HG02642 (cell line): ENCODE measurements at regions not wholly inside any gene's neighbourhood (a gene's known extent, or its start where the extent isn't known, plus 50 kb on each side); places are given as distances from the start of the nearest gene placed in this dataset.
"Not testable (repeated sequence)": the region's sequence is repeated elsewhere in the genome, so short reads cannot be mapped to it uniquely, and the experiment has no call there.

ENCODE experiments used
- ATAC-seq: cut with Tn5 transposase; IDR thresholded peaks from one replicate; pipeline ENCODE4 v1.9.1; 2021; ENCODE audit warnings: mild to moderate bottlenecking; ENCODE audit not compliant: unreplicated experiment, poor library complexity

- no peak for ATAC-seq
Measured at GRCh38 chr14:49050822-49051221, 535.4 kb downstream of the RPS29 start.

DNA sequence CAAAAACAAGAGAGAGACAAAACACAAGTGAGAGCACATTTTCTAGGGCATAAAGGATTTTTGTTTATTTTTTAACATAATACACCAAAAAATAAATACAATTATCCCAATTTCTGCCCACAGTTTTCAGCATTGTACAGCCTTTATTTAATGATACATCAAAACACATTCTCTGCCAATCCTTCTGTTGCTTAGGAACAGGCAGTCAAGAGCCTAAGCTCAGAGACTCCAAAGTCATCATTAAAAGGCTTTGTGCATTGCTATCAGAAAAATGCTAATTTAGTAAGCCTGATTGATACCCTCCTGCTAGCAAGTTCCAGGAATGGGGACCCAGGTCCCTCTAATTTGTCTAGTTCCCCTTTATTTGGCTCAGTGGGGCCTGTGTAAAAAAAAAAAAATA, 536.5 kb downstream of the RPS29 start:
- ATAC-seq = no peak

DNA sequence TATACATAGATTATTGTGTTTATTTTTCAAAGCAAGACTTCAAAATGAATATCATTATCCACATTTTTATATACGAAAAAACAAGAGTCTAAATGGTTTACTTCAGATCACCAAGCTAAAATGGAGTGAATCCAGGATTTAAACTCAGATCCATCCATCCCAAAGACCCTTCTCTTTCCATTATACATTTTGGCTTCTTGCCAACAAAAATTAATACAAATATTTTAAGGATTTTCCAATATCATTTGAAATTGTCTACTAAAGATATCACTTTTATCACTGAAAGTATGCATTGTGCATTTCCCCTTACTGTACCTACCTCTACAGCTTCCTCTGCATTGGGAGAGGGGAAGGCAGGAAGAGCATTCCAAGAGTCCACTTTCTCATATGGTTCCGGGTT, 541.2 kb downstream of the RPS29 start:
- no peak for ATAC-seq

DNA sequence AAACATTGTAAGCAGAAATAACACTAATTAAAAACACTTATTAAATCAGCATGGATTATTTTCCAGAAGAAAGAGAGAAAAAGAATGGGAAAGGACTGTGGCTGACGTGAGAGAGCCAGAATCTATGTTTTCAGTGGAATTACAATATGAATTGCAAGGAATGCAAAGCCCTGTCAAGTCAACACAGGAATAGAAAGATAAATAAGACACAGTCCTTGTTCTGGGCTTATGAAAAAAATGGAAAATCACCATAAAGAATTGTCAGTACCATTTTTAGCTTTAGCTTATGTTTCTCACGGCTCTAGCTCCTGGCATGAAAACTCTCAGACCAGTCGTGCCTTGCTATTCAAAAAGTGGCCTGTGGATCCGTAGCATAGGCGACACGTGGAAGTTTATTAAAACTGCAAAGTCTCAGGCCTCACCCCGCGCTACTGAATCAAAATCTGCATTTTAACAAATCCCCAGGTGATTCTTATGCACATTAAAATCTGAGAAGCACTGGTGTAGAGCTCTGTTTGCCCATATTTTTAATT, 549.1 kb downstream of the RPS29 start:
- no peak for ATAC-seq

DNA sequence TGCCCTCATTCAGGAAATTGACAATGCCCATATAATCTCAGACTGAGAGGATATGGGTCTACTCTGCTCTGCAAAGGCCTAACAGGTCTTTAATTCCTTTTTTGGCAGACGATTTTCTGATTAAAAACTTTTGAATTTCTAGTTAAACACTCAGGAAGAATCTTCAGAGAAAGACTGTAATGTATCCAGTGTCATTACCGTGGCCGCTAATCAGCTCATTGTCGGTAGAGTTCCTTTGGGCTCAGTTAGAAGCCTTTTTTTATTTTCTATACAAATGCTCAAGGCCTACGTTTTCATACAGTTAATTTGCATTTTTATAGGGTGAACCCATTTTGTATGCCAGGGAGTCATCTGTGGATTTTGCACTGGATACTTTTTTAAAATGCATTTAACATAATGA, 549.9 kb downstream of the RPS29 start:
- ATAC-seq = no peak

- no peak for ATAC-seq
Measured at GRCh38 chr14:49033131-49033530, 553.0 kb downstream of the RPS29 start.

DNA sequence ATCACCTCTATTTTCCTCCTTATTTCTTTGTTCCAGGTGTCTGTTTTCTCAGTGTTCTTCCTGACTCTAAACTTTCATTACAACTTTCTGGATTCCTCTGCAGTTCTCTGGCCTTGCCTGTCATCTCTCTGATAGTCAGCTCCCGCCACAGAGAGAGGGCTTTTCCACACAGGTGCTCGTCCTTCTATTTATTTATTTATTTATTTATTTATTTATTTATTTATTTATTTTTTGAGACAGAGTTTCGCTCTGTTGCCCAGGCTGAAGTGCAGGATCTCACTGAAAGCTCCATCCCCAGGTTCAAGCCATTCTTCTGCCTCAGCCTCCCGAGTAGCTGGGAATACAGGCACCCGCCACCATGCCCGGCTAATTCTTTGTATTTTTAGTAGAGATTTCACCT, 554.5 kb downstream of the RPS29 start:
- ATAC-seq = not testable (repeated sequence)

- ATAC-seq = peak; percentile 71
Measured at GRCh38 chr14:49019467-49020115, 566.6 kb downstream of the RPS29 start.

GRCh38 chr14:49017447-49017846, 568.7 kb downstream of the RPS29 start:
- no peak for ATAC-seq

GRCh38 chr14:49016381-49016780, 569.8 kb downstream of the RPS29 start:
- no peak for ATAC-seq

GRCh38 chr14:49014476-49014875, 571.7 kb downstream of the RPS29 start:
- ATAC-seq = no peak

GRCh38 chr14:49008363-49008762, 577.8 kb downstream of the RPS29 start:
- no peak for ATAC-seq

DNA sequence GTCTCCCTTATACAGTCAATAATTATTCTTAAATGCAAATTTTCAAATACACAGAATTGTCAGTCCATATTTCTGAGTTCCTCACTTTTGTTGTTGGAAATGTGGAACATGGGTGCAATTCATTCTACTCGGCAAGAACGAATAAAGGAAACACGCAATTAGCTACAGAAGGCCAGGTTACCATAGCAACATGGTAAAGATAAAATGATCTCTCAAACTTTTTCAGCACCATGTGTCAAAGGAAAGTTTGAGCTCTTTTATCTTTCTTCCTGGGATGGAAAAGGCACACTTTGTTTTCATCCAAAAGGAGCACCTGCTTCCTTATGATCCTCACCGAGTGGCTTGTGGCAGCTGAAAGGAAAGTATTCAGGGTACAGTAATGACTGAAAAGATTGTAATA, 595.0 kb downstream of the RPS29 start:
- ATAC-seq = no peak

- ATAC-seq = no peak
Measured at GRCh38 chr14:48983351-48983888, 602.8 kb downstream of the RPS29 start.

DNA sequence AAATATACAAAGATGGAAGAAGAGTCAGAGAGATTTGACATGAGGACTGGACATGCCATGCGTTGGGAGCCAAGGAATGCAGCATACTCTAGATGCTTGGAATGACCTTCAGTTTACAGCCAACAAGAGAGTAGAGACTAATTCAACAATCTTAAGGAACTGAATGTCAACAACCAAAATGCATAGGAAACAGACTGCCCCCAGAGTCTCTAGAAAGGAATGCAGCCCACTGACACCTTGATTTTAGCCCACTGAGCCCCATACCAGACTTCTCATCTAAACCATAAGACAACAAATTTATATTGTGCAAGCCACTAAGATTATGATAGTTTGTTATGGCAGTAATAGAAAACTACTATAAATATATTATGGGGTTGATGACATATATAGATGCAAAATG, 611.2 kb downstream of the RPS29 start:
- ATAC-seq = no peak

DNA sequence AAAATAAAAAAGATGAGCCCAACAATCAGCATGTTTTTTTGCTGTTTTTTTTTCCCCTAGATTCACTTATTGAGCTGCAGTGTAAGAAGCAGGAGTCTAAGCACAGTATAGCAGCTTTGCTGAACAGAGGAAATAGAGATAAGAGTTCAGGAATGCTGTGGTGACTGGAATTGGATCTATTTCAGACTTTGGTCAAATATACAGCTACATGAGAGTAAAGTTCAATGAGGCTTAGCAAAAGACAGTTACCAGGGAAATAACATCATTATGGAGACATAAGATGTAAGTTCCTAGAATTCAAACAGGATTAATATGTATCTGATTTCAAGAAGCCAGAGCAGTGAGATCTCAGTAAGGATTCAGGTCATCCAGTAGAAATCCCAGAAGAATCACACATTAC, 613.0 kb downstream of the RPS29 start:
- ATAC-seq = no peak

GRCh38 chr14:48970943-48971342, 615.2 kb downstream of the RPS29 start:
- ATAC-seq = no peak

DNA sequence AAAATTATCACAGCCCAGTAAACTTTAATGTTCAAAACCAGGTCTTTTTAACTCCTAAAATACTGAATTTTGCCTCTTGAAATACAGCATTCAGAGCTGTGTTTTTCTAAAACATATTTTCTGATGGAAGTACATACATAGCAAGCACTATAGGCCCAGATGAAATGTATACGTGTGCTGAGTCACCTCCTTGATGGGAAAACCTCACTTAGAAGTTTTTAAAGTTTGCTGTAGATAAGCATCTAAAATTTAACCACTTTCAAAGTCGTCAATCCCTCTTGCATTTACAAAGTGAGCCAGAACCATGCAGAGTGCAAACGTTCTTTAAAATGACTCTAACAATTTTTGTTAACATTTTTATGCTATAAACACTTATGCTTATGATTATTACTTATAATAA, 618.8 kb downstream of the RPS29 start:
- no peak for ATAC-seq

- ATAC-seq = no peak
Measured at GRCh38 chr14:48963231-48963790, 622.9 kb downstream of the RPS29 start.

- ATAC-seq = no peak
Measured at GRCh38 chr14:48957486-48957885, 628.7 kb downstream of the RPS29 start.

DNA sequence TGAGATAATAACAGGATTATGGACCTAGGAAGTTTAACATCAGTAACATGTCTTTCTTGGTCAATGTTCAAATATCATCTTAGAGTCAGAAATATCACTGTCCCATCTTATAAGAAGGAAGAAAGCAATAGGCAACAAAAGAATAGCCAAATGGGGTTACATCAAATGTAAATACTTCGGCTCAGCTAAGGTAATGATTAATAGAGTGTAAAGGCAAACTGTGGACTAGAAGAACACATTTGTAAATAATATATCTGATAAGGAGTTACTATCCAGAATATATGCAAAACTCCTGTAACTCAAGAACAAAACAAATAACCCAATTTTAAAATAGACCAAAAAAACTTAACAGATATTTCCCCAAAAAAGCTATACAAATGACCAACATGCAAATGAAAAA, 630.3 kb downstream of the RPS29 start:
- no peak for ATAC-seq

DNA sequence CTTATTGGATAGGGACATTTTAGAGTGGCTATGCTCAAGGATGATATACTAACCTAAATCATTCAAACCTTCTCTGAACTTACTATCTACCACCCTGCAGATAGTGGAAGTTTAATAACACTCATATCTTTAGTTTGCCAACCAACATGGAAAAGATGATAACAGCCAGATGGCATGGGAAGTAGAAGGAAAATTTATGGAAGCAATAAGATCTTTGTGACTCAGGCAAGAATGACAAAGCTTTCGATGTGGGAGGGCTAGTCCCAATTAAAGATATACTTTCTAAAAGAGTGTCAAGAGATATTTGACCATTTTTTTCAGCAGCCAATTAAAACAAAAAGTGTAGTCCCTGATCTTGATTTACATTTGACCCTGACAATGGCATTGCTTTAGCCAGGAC, 631.7 kb downstream of the RPS29 start:
- ATAC-seq = no peak
